Endothelial cell of umbilical vein (primary cell): ENCODE measurements at regions not wholly inside any gene's neighbourhood (a gene's known extent, or its start where the extent isn't known, plus 50 kb on each side); places are given as distances from the start of the nearest gene placed in this dataset.

Experiments used
- BruUV-seq: library from RNA; stranded (reverse); fragments of 400-500 nt; replicated peaks from 2 replicates; lab custom pipeline; 2021; lab: Mats Ljungman, UMichigan
- CTCF ChIA-PET: fragments of 300-600, 350-600 bp; sonication (Branson Sonifier 250); formaldehyde crosslinking; loops from one replicate; lab custom pipeline; 2021; ENCODE audit warnings: antibody characterized with exemption, inconsistent platforms; lab: Charles Lee
- POLR2A ChIA-PET: fragments of 300-600, 350-600 bp; sonication (Branson Sonifier 250); formaldehyde crosslinking; loops from one replicate; lab custom pipeline; 2021; ENCODE audit warnings: antibody characterized with exemption, inconsistent platforms; lab: Charles Lee
- DNase-seq: peaks from one replicate; pipeline ENCODE4 v3.0.0-alpha.2; 2011; ENCODE audit warnings: low read depth, low spot score
- FAIRE-seq: peaks from 2 replicates; lab custom pipeline; 2011; peaks lifted over from hg19 to GRCh38; lab: Jason Lieb, UNC
- H2AFZ ChIP-seq: 2 replicates; pipeline ENCODE4 v1.6.0; 2012; ENCODE audit warnings: low read depth, low read length, control low read depth, inconsistent platforms
- H3K27ac ChIP-seq: 2 replicates; pipeline ENCODE4 v1.5.1; 2011; ENCODE audit warnings: low read depth, mild to moderate bottlenecking, control low read depth, low read length, moderate library complexity; ENCODE audit not compliant: insufficient read depth
- H3K27me3 ChIP-seq, 2 experiments: 2 replicates each; pipeline versions ENCODE4 v1.6.0 to v1.6.1; 2011; ENCODE audit warnings: low read length in 2 of 2, mixed read lengths in 1 of 2; ENCODE audit not compliant: control insufficient read depth in 2 of 2, insufficient read depth in 2 of 2
- H3K36me3 ChIP-seq, 2 experiments: 2 replicates in 1 of 2; 3 replicates in 1 of 2; pipeline ENCODE4 v1.5.1; 2011; ENCODE audit warnings: low read length in 2 of 2, mild to moderate bottlenecking in 1 of 2, moderate library complexity in 1 of 2; ENCODE audit not compliant: control insufficient read depth in 2 of 2, insufficient read depth in 2 of 2; ENCODE audit errors: extremely low read depth in 1 of 2
- H3K4me1 ChIP-seq: 3 replicates; pipeline ENCODE4 v1.5.1; 2011; ENCODE audit warnings: mild to moderate bottlenecking, low read length; ENCODE audit not compliant: control insufficient read depth, insufficient read depth; ENCODE audit errors: extremely low read depth
- H3K4me2 ChIP-seq: 2 replicates; pipeline ENCODE4 v1.6.1; 2011; ENCODE audit warnings: low read length, control low read depth, mixed read lengths; ENCODE audit not compliant: insufficient read depth
- H3K4me3 ChIP-seq, 3 experiments: fragments of 200-600 bp in 1 of 3; sonication (generic), shearing (Covaris generic) in 1 of 3; replicated peaks in 1 of 3; 2 replicates each; pipeline ENCODE4 v1.5.1; 2011 to 2016; ENCODE audit warnings: control low read depth in 3 of 3, low read length in 3 of 3, mild to moderate bottlenecking in 2 of 3, inconsistent platforms in 1 of 3, low read depth in 1 of 3, moderate library complexity in 1 of 3; ENCODE audit not compliant: insufficient read depth in 1 of 3
- H3K79me2 ChIP-seq: 2 replicates; pipeline ENCODE4 v1.6.0; 2012; ENCODE audit warnings: low read length, inconsistent platforms; ENCODE audit not compliant: control insufficient read depth, insufficient read depth
- H3K9ac ChIP-seq: replicated peaks from 2 replicates; pipeline ENCODE3; 2011; ENCODE audit warnings: low read length, control low read depth; ENCODE audit not compliant: insufficient read depth; ENCODE audit errors: extremely low read depth
- H3K9me1 ChIP-seq: replicated peaks from 3 replicates; pipeline ENCODE4 v1.6.0; 2011; ENCODE audit warnings: mild to moderate bottlenecking, low read length; ENCODE audit not compliant: control insufficient read depth, insufficient read depth; ENCODE audit errors: extremely low read depth
- H3K9me3 ChIP-seq: replicated peaks from 2 replicates; pipeline ENCODE4 v1.5.1; 2012; ENCODE audit warnings: low read length, inconsistent platforms; ENCODE audit not compliant: control insufficient read depth, insufficient read depth
- H4K20me1 ChIP-seq: replicated peaks from 2 replicates; pipeline ENCODE3; 2011; ENCODE audit warnings: mild to moderate bottlenecking, low read length; ENCODE audit not compliant: control insufficient read depth, insufficient read depth; ENCODE audit errors: extremely low read depth
- EZH2 ChIP-seq: IDR thresholded peaks from 2 replicates; pipeline ENCODE4 v1.6.1; 2012; ENCODE audit warnings: borderline replicate concordance, low read depth, mild to moderate bottlenecking, moderate library complexity, low read length, inconsistent platforms; ENCODE audit not compliant: severe bottlenecking
- GATA2 ChIP-seq: IDR thresholded peaks from 2 replicates; pipeline ENCODE4 v1.7.0; 2011; ENCODE audit warnings: low read depth, mild to moderate bottlenecking, moderate library complexity, mixed read lengths, low read length; ENCODE audit not compliant: insufficient read length, insufficient read depth
- JUN ChIP-seq: IDR thresholded peaks from 2 replicates; pipeline ENCODE4 v1.6.1; 2011; ENCODE audit warnings: borderline replicate concordance, low read depth; ENCODE audit not compliant: insufficient read length, insufficient read depth
- MAX ChIP-seq: IDR thresholded peaks from 2 replicates; pipeline ENCODE4 v1.6.1; 2011; ENCODE audit not compliant: insufficient read depth, insufficient read length
- MYC ChIP-seq: IDR thresholded peaks from one replicate; pipeline ENCODE4 v1.6.1; 2011; ENCODE audit warnings: mild to moderate bottlenecking, low read depth, low read length
- POLR2A ChIP-seq: IDR thresholded peaks from 2 replicates; pipeline ENCODE4 v1.6.1; 2012; ENCODE audit warnings: low read depth, mild to moderate bottlenecking, control low read depth, low read length
- POLR2AphosphoS5 ChIP-seq: IDR thresholded peaks from 2 replicates; pipeline ENCODE4 v1.6.1; 2012; ENCODE audit warnings: low read depth, mild to moderate bottlenecking, control low read depth, low read length, moderate library complexity; ENCODE audit not compliant: insufficient read depth
- dilution Hi-C: fragments of 300-500 bp; cut with MboI; formaldehyde crosslinking; loops from one replicate; pipeline ENCODE4 v1.15.0; 2019; ENCODE audit warnings: low sequenced_read_pairs; ENCODE audit not compliant: extremely low pct_ligation_motif_present
- intact Hi-C: fragments of 100-400 bp; cut with micrococcal nuclease; formaldehyde crosslinking; loops from one replicate; pipeline ENCODE4 v1.10.0; 2022

GRCh38 chr13:50282016-50282415 lies 266.8 kb downstream of the KCNRG start:
- POLR2A ChIA-PET: no interaction called here
- Histone ChIP-seq H3K9me1 (no peaks in the 10 kb centered on the region), H3K27me3 (peaks cover 0 to 2% of the 10 kb centered on the region in 2 experiments), H3K9me3 (no peaks in the 10 kb centered on the region), H3K36me3 (no peaks in the 10 kb centered on the region), H3K4me2 (no peak overlapping the region), H3K79me2 (no peaks in the 10 kb centered on the region), H3K4me1 (no peaks in the 10 kb centered on the region), H3K9ac (no peak overlapping the region), H3K27ac (no peak overlapping the region), H2AFZ (no peak overlapping the region), H4K20me1 (no peaks in the 10 kb centered on the region), H3K4me3 (no peak overlapping the region)
- DNase-seq: no peak
- TF ChIP-seq POLR2AphosphoS5 (no peak), JUN (no peak), GATA2 (no peak)
- dilution Hi-C loops: no loop called here
- CTCF ChIA-PET: interaction anchor here (1.0 to 1.7 kb wide), 2 partner anchors 13 to 306 kb away, joined by 3 to 4 read pairs; no protein-coding TSS in a partner anchor
- no peak for FAIRE-seq
- intact Hi-C loops: no loop called here
- no TSS peak for BruUV-seq

GRCh38 chr13:50283017-50283416 lies 267.8 kb downstream of the KCNRG start:
- Histone ChIP-seq H3K4me3 (no peak overlapping the region), H3K4me1 (no peaks in the 10 kb centered on the region), H3K9me1 (no peaks in the 10 kb centered on the region), H3K9me3 (no peaks in the 10 kb centered on the region), H3K79me2 (no peaks in the 10 kb centered on the region), H3K36me3 (no peaks in the 10 kb centered on the region), H4K20me1 (no peaks in the 10 kb centered on the region), H3K4me2 (no peak overlapping the region), H3K27ac (no peak overlapping the region), H3K27me3 (peaks cover 0 to 2% of the 10 kb centered on the region in 2 experiments), H2AFZ (no peak overlapping the region), H3K9ac (no peak overlapping the region)
- POLR2A ChIA-PET: no interaction called here
- no TSS peak for BruUV-seq
- dilution Hi-C loops: no loop called here
- CTCF ChIA-PET: interaction anchor here (1.4 kb wide), 1 partner anchor 96 kb away, joined by 3 read pairs; no protein-coding TSS in a partner anchor
- DNase-seq (no peak), FAIRE-seq (no peak)
- intact Hi-C loops: no loop called here
- TF ChIP-seq MYC (no peak), POLR2A (no peak), EZH2 (no peak), MAX (no peak)
